Left ventricle myocardium inferior (tissue), 1 donor: ENCODE measurements at regions not wholly inside any gene's neighbourhood (a gene's known extent, or its start where the extent isn't known, plus 50 kb on each side); places are given as distances from the start of the nearest gene placed in this dataset.

Experiments used
- DNase-seq: peaks from one replicate; pipeline ENCODE4 v3.0.0-alpha.2; 2020
- H3K27ac ChIP-seq: fragments of 200-600 bp; replicated peaks from 2 replicates; pipeline ENCODE4 v1.8.0; 2021
- H3K27me3 ChIP-seq: fragments of 200-600 bp; 2 replicates; pipeline ENCODE4 v1.8.0; 2021; ENCODE audit warnings: low read depth
- H3K36me3 ChIP-seq: fragments of 200-600 bp; 2 replicates; pipeline ENCODE4 v1.8.0; 2021
- H3K4me1 ChIP-seq: fragments of 200-600 bp; 2 replicates; pipeline ENCODE4 v1.8.0; 2021
- H3K4me3 ChIP-seq: fragments of 200-600 bp; 2 replicates; pipeline ENCODE4 v1.8.0; 2021; ENCODE audit warnings: mild to moderate bottlenecking, moderate library complexity
- H3K9me3 ChIP-seq: fragments of 200-600 bp; replicated peaks from 2 replicates; pipeline ENCODE4 v1.8.0; 2021
- intact Hi-C: fragments of 100-400 bp; cut with micrococcal nuclease; formaldehyde crosslinking; loops from one replicate; pipeline ENCODE4 v1.11.0; 2022
- TF ChIP-seq, protein P1 (sequence below): fragments of 200-600 bp; IDR thresholded peaks from 2 replicates; pipeline ENCODE4 v1.8.0; 2021; ENCODE audit warnings: antibody characterized with exemption, mild to moderate bottlenecking, borderline replicate concordance
- donor health status: DM: no; HTN: yes; CAD: no; lungs with severe emphysema.

DNA sequence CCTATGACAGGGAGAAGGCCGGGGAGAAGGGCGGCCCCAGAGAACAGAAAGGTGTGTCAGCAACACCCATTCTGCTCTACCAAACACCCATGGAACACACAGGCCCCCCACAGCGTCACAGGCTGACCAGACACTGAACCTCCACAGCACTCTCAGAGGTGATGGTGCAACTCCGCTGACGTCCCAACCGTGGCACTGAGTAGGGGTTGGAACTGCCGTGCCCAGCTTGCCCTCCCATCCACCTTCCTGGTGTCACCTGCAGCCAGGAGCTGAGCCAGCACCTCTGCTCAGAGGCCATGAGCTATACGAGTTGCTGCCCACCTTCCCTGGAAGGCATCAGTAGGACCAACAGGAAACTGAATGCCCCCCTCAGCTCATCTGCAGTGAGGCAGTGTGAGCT, 412.9 kb upstream of the SALL3 start:
- TF ChIP-seq, protein P1, sequence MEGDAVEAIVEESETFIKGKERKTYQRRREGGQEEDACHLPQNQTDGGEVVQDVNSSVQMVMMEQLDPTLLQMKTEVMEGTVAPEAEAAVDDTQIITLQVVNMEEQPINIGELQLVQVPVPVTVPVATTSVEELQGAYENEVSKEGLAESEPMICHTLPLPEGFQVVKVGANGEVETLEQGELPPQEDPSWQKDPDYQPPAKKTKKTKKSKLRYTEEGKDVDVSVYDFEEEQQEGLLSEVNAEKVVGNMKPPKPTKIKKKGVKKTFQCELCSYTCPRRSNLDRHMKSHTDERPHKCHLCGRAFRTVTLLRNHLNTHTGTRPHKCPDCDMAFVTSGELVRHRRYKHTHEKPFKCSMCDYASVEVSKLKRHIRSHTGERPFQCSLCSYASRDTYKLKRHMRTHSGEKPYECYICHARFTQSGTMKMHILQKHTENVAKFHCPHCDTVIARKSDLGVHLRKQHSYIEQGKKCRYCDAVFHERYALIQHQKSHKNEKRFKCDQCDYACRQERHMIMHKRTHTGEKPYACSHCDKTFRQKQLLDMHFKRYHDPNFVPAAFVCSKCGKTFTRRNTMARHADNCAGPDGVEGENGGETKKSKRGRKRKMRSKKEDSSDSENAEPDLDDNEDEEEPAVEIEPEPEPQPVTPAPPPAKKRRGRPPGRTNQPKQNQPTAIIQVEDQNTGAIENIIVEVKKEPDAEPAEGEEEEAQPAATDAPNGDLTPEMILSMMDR = no peak
- H3K27ac ChIP-seq = no peak overlapping the region
- intact Hi-C loops = no loop called here
- H3K27me3 ChIP-seq = peaks cover 36% of the 10 kb centered on the region
- peaks cover 27% of the 10 kb centered on the region for H3K9me3 ChIP-seq
- H3K36me3 ChIP-seq = no peaks in the 10 kb centered on the region
- DNase-seq = no peak
- no peak overlapping the region for H3K4me3 ChIP-seq
- no peaks in the 10 kb centered on the region for H3K4me1 ChIP-seq

GRCh38 chr18:78571063-78571785, 408.4 kb upstream of the SALL3 start:
- Histone ChIP-seq H3K27ac (no peak overlapping the region), H3K4me3 (no peak overlapping the region), H3K36me3 (no peaks in the 10 kb centered on the region), H3K4me1 (no peaks in the 10 kb centered on the region), H3K27me3 (peaks cover 3% of the 10 kb centered on the region), H3K9me3 (peaks cover 62% of the 10 kb centered on the region)
- no peak for DNase-seq
- intact Hi-C loops = no loop called here
- TF ChIP-seq, protein P1 = no peak

DNA sequence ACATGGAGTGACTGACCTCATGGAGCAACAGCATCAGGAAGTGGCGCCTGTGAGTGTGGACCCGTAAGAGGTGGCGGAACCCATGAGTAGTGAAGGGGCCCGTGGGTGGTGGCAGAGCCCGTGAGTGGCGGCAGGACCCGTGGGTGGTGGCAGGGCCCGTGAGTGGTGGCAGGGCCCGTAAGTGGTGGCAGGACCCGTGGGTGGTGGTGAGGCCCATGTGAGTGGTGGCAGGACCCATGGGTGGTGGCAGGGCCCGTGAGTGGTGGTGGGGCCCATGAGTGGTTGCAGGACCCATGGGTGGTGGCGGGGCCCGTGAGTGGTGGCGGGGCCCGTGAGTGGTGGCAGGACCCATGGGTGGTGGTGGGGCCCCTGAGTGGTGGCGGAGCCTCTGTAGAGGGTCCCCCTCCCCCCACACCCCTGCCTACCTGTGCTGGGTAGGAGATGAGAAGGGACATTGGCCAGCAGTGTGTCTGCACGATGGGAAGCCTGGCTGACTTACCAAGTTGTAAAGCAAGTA, 407.7 kb upstream of the SALL3 start:
- Histone ChIP-seq H3K27ac (no peak overlapping the region), H3K36me3 (no peaks in the 10 kb centered on the region), H3K9me3 (peaks cover 62% of the 10 kb centered on the region), H3K4me3 (no peak overlapping the region), H3K27me3 (no peaks in the 10 kb centered on the region), H3K4me1 (no peaks in the 10 kb centered on the region)
- DNase-seq = no peak
- intact Hi-C loops = no loop called here
- TF ChIP-seq, protein P1 = no peak

DNA sequence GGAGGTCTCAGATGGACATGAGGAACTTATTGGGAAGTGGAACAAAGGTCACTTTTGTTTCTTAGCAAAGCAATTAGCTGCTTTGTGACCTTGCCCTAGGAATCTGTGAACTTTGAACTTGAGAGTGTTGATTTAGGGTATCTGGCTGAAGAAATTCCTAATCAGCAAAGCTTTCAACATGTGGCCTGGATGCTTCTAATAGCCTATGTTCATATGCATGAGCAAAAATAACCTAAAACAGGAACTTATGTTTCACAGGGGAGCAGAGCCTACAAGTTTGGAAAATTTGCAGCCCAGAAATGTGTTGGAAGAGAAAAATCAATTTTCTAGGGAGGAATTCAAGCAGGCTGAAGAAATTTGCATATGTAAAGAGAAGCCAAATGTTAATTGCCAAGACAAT, 405.8 kb upstream of the SALL3 start:
- Histone ChIP-seq H3K9me3 (peaks cover 56% of the 10 kb centered on the region), H3K27me3 (no peaks in the 10 kb centered on the region), H3K4me1 (no peaks in the 10 kb centered on the region), H3K27ac (no peak overlapping the region), H3K36me3 (no peaks in the 10 kb centered on the region), H3K4me3 (no peak overlapping the region)
- TF ChIP-seq, protein P1 = no peak
- intact Hi-C loops = no loop called here
- DNase-seq = no peak

DNA sequence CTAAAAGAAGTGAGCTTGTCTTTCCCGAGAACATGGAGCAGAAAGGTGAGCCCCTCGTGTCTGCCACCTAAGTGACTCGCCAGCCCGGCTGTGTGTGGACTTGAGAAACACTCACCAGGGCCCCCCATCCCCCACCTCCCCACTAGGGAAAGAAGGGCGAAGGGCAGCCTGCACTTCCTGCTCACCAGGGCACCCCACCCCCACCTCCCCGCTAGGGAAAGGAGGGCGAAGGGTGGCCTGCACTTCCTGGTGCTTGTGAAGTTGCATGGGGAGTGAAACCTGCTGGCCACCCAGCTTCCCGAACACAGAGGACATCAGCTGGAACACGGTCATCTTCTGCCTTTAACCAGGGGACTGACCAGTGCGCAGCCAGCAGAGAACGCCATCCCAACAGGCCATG, 402.7 kb upstream of the SALL3 start:
- H3K9me3 ChIP-seq = peaks cover 33% of the 10 kb centered on the region
- H3K27me3 ChIP-seq = peaks cover 8% of the 10 kb centered on the region
- TF ChIP-seq, protein P1 = no peak
- intact Hi-C loops = no loop called here
- DNase-seq = no peak
- no peak overlapping the region for H3K4me3 ChIP-seq
- H3K36me3 ChIP-seq = no peaks in the 10 kb centered on the region
- no peaks in the 10 kb centered on the region for H3K4me1 ChIP-seq
- no peak overlapping the region for H3K27ac ChIP-seq
